HG03280 (cell line): ENCODE measurements at regions not wholly inside any gene's neighbourhood (a gene's known extent, or its start where the extent isn't known, plus 50 kb on each side); places are given as distances from the start of the nearest gene placed in this dataset.

Experiments used
- ATAC-seq: cut with Tn5 transposase; IDR thresholded peaks from one replicate; pipeline ENCODE4 v1.9.1; 2021; ENCODE audit warnings: mild to moderate bottlenecking, moderate library complexity; ENCODE audit not compliant: unreplicated experiment

GRCh38 chr4:57287687-57288604, 177.8 kb upstream of the IGFBP7 start:
- ATAC-seq: no peak

- no peak for ATAC-seq
These were observed 172.7 kb upstream of the IGFBP7 start for GRCh38 chr4:57282933-57283310.

GRCh38 chr4:57280481-57280880, 170.3 kb upstream of the IGFBP7 start:
- ATAC-seq: no peak

- ATAC-seq: no peak
These were observed 168.6 kb upstream of the IGFBP7 start for GRCh38 chr4:57278780-57279179.

- ATAC-seq: no peak
These were observed 163.9 kb upstream of the IGFBP7 start for GRCh38 chr4:57274082-57274481.

GRCh38 chr4:57270346-57270745, 160.2 kb upstream of the IGFBP7 start:
- no peak for ATAC-seq

- ATAC-seq: no peak
These were observed 155.8 kb upstream of the IGFBP7 start for GRCh38 chr4:57265831-57266582.

GRCh38 chr4:57254754-57255153, 144.6 kb upstream of the IGFBP7 start:
- no peak for ATAC-seq

- no peak for ATAC-seq
These were observed 138.9 kb upstream of the IGFBP7 start for GRCh38 chr4:57249083-57249482.

GRCh38 chr4:57243076-57243475, 132.9 kb upstream of the IGFBP7 start:
- no peak for ATAC-seq

- ATAC-seq: no peak
These were observed 124.1 kb upstream of the IGFBP7 start for GRCh38 chr4:57234252-57234775.

- no peak for ATAC-seq
These were observed 123.2 kb upstream of the IGFBP7 start for GRCh38 chr4:57233386-57233785.

GRCh38 chr4:57231781-57232180, 121.6 kb upstream of the IGFBP7 start:
- ATAC-seq: no peak

- no peak for ATAC-seq
These were observed 110.5 kb upstream of the IGFBP7 start for GRCh38 chr4:57220734-57221133.

GRCh38 chr4:57220172-57220571, 110.0 kb upstream of the IGFBP7 start:
- ATAC-seq: no peak

- ATAC-seq: no peak
These were observed 109.2 kb upstream of the IGFBP7 start for GRCh38 chr4:57219431-57219830.

GRCh38 chr4:57214654-57215411, 104.6 kb upstream of the IGFBP7 start:
- no peak for ATAC-seq

- no peak for ATAC-seq
These were observed 100.9 kb upstream of the IGFBP7 start for GRCh38 chr4:57211131-57211530.

- ATAC-seq: no peak
These were observed 96.0 kb upstream of the IGFBP7 start for GRCh38 chr4:57206172-57206571.

GRCh38 chr4:57205580-57205979, 95.4 kb upstream of the IGFBP7 start:
- no peak for ATAC-seq

- no peak for ATAC-seq
These were observed 90.7 kb upstream of the IGFBP7 start for GRCh38 chr4:57200799-57201327.
